ENCODE measurements at regions not wholly inside any gene's neighbourhood (a gene's known extent, or its start where the extent isn't known, plus 50 kb on each side); places are given as distances from the start of the nearest gene placed in this dataset.

DNA sequence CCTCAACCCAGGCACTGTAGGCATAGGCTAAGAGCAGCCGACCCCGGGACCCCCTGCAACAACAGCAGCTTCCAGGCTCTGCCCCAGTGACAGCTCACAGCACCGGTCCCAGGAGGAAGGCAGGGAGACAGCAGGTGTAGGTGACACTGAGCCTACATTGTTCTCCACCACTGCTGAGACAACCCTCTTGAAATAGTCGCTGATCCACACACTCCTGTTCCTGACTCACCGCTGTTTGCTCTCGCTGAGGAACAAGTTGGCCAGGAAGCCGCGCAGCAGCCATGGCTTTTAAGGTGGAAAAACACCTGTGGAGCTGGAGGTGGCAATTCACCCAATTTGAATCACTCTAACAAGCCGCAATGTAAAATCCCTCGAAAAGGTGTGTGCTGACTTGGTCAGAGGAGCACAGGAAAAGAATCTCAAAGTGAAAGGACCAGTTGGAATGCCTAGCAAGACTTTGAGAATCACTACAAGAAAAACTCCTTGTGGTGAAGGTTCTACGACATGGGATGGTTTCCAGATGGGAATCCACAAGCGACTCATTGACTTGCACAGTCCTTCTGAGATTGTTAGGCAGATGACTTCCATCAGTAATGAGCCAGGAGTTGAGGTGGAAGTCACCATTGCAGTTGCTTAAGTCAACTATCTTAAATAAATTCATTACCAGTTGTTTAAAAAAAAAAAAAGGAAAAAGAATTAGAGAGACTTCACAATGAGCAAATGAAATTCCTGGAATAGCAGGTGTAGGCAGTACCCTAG lies 167.5 kb downstream of the ARL4C start:
- TF ChIP-seq POLR2A (IDR thresholded peaks at IDR 0.05; ENCODE audit: low read depth, low read length) (no peak), TAF1 (IDR thresholded peaks at IDR 0.05; ENCODE audit: borderline replicate concordance, low read depth, low read length) (no peak)
